ENCODE measurements at regions not wholly inside any gene's neighbourhood (a gene's known extent, or its start where the extent isn't known, plus 50 kb on each side); places are given as distances from the start of the nearest gene placed in this dataset.

GRCh38 chr13:104160536-104160935 lies 1094.3 kb upstream of the SLC10A2 start:
- ATAC-seq (no peak), DNase-seq (ENCODE audit: low read depth, low spot score) (no peak)
- no peaks in the 10 kb centered on the region for H3K9me2 ChIP-seq (ENCODE audit: insufficient read depth)
- intact Hi-C loops (cut with micrococcal nuclease): no loop called here
- no peak overlapping the region for H3K4me2 ChIP-seq (ENCODE audit: low read length)
- TF ChIP-seq CEBPB (IDR thresholded peaks at IDR 0.05; ENCODE audit: low read depth) (no peak), ZBTB33 (IDR thresholded peaks at IDR 0.05; ENCODE audit: extremely low read depth, insufficient replicate concordance, low read length) (no peak), EGR1 (IDR thresholded peaks at IDR 0.05; ENCODE audit: low read depth) (no peak), ZFX (IDR thresholded peaks at IDR 0.05) (no peak), SP1 (IDR thresholded peaks at IDR 0.05; ENCODE audit: low read depth) (no peak), REST (IDR thresholded peaks at IDR 0.05; ENCODE audit: low read depth) (no peak), JUND (IDR thresholded peaks at IDR 0.05) (no peak), EZH2phosphoT487 (IDR thresholded peaks at IDR 0.05; ENCODE audit: borderline replicate concordance) (no peak), FOSL1 (IDR thresholded peaks at IDR 0.05; ENCODE audit: low read depth) (no peak), SRF (IDR thresholded peaks at IDR 0.05; ENCODE audit: low read depth) (no peak), ELF1 (IDR thresholded peaks at IDR 0.05; ENCODE audit: borderline replicate concordance, low read depth) (no peak), TCF7L2 (IDR thresholded peaks at IDR 0.05; ENCODE audit: borderline replicate concordance, extremely low read depth, insufficient read depth, insufficient read length) (no peak), ZNF274 (IDR thresholded peaks at IDR 0.05; ENCODE audit: low read depth, low read length) (no peak), YY1 (IDR thresholded peaks at IDR 0.05; ENCODE audit: extremely low read depth, insufficient replicate concordance, low read depth, low read length) (no peak), POLR2AphosphoS5 (IDR thresholded peaks at IDR 0.05; ENCODE audit: low read depth, low read length) (no peak), MAX (IDR thresholded peaks at IDR 0.05) (no peak), RAD21 (IDR thresholded peaks at IDR 0.05; ENCODE audit: low read depth) (no peak), CTCF (IDR thresholded peaks at IDR 0.05 in 2 of 3, conservative IDR thresholded peaks at IDR 0.05 in 1 of 3; ENCODE audit: borderline replicate concordance in 1 of 3, insufficient read depth in 1 of 3, low read depth in 2 of 3, low read length in 2 of 3) (no peak), SIN3A (IDR thresholded peaks at IDR 0.05; ENCODE audit: low read depth) (no peak)
- no peaks in the 10 kb centered on the region for H3K27me3 ChIP-seq (ENCODE audit: insufficient read depth, low read length)
- no peaks in the 10 kb centered on the region for H3K79me2 ChIP-seq (ENCODE audit: insufficient read depth, low read length)
- no peaks in the 10 kb centered on the region for H4K20me1 ChIP-seq (ENCODE audit: insufficient read depth)
- H3K9me3 ChIP-seq (ENCODE audit: control insufficient read depth in 1 of 2, insufficient read depth in 1 of 2, low read depth in 1 of 2, low read length in 2 of 2): no peaks in the 10 kb centered on the region
- H3K27ac ChIP-seq (ENCODE audit: low read depth, low read length): no peak overlapping the region
- no peak overlapping the region for H2AFZ ChIP-seq (ENCODE audit: low read depth, low read length, poor library complexity, severe bottlenecking)
- no peaks in the 10 kb centered on the region for H3K4me1 ChIP-seq (ENCODE audit: control insufficient read depth in 1 of 2, insufficient read depth in 2 of 2, low read length in 2 of 2)
- CTCF ChIA-PET: no interaction called here
- POLR2A ChIA-PET: no interaction called here
- no peak overlapping the region for H3K4me3 ChIP-seq (replicated peaks in 1 of 2; ENCODE audit: low read depth in 1 of 2, low read length in 2 of 2)
- RAD21 ChIA-PET (ENCODE audit: low non-redundant PET in 1 of 2, low total read pairs in 2 of 2, uncharacterized antibody in 2 of 2, unreplicated experiment in 2 of 2): no interaction called here
- H3K36me3 ChIP-seq (ENCODE audit: control insufficient read depth in 1 of 2, insufficient read depth in 2 of 2, low read length in 2 of 2): no peaks in the 10 kb centered on the region
- BruUV-seq (replicated peaks): no TSS peak
- H3K9ac ChIP-seq (ENCODE audit: low read length): no peak overlapping the region

Data from HCT116 (cell line).